MM.1S (cell line): ENCODE measurements at regions not wholly inside any gene's neighbourhood (a gene's known extent, or its start where the extent isn't known, plus 50 kb on each side); places are given as distances from the start of the nearest gene placed in this dataset.

ENCODE experiments used
- CTCF ChIP-seq: fragments of 300-600 bp; sonication (generic); IDR thresholded peaks from 2 replicates; pipeline ENCODE4 v1.5.1; 2016; ENCODE audit warnings: antibody characterized with exemption, low read length, mixed read lengths
- EZH2 ChIP-seq: fragments of 300-600 bp; sonication (generic); optimal IDR thresholded peaks from 2 replicates; pipeline ENCODE3; 2017; ENCODE audit warnings: low read depth, mild to moderate bottlenecking, antibody characterized with exemption, low read length, mixed read lengths
- EZH2phosphoT487 ChIP-seq: fragments of 300-600 bp; sonication (generic); IDR thresholded peaks from 2 replicates; pipeline ENCODE4 v1.6.1; 2018; ENCODE audit warnings: antibody characterized with exemption, low read length

- TF ChIP-seq EZH2 (no peak), CTCF (no peak), EZH2phosphoT487 (no peak)
Observed at GRCh38 chr6:81572020-81572419, 180.5 kb downstream of the TENT5A start.
